ENCODE measurements at regions not wholly inside any gene's neighbourhood (a gene's known extent, or its start where the extent isn't known, plus 50 kb on each side); places are given as distances from the start of the nearest gene placed in this dataset.

- no peak overlapping the region for H3K4me3 ChIP-seq (ENCODE audit: low read depth, low read length)
- TF ChIP-seq CTCF (IDR thresholded peaks at IDR 0.05; ENCODE audit: low read depth, low read length, missing control alignments), result no peak
- no peak for DNase-seq (ENCODE audit: low read depth)
Measured at GRCh38 chr7:119562839-119563238, 710.1 kb upstream of the KCND2 start.

GRCh38 chr7:119571666-119572065 lies 701.3 kb upstream of the KCND2 start:
- H3K4me3 ChIP-seq (ENCODE audit: low read depth, low read length), result no peak overlapping the region
- DNase-seq (ENCODE audit: low read depth), result no peak
- no peak for TF ChIP-seq CTCF (IDR thresholded peaks at IDR 0.05; ENCODE audit: low read depth, low read length, missing control alignments)

- no peak overlapping the region for H3K4me3 ChIP-seq (ENCODE audit: low read depth, low read length)
- no peak for DNase-seq (ENCODE audit: low read depth)
- no peak for TF ChIP-seq CTCF (IDR thresholded peaks at IDR 0.05; ENCODE audit: low read depth, low read length, missing control alignments)
Measured at GRCh38 chr7:119572132-119572531, 700.8 kb upstream of the KCND2 start.

- no peak for DNase-seq (ENCODE audit: low read depth)
- no peak for TF ChIP-seq CTCF (IDR thresholded peaks at IDR 0.05; ENCODE audit: low read depth, low read length, missing control alignments)
- no peak overlapping the region for H3K4me3 ChIP-seq (ENCODE audit: low read depth, low read length)
Measured at GRCh38 chr7:119572541-119572940, 700.4 kb upstream of the KCND2 start.

- no peak for TF ChIP-seq CTCF (IDR thresholded peaks at IDR 0.05; ENCODE audit: low read depth, low read length, missing control alignments)
- H3K4me3 ChIP-seq (ENCODE audit: low read depth, low read length), result no peak overlapping the region
- DNase-seq (ENCODE audit: low read depth), result no peak
Measured at GRCh38 chr7:119578116-119578515, 694.9 kb upstream of the KCND2 start.

GRCh38 chr7:119594956-119595355 lies 678.0 kb upstream of the KCND2 start:
- DNase-seq (ENCODE audit: low read depth), result no peak
- no peak for TF ChIP-seq CTCF (IDR thresholded peaks at IDR 0.05; ENCODE audit: low read depth, low read length, missing control alignments)
- no peak overlapping the region for H3K4me3 ChIP-seq (ENCODE audit: low read depth, low read length)

GRCh38 chr7:119596651-119597050 lies 676.3 kb upstream of the KCND2 start:
- TF ChIP-seq CTCF (IDR thresholded peaks at IDR 0.05; ENCODE audit: low read depth, low read length, missing control alignments), result no peak
- no peak for DNase-seq (ENCODE audit: low read depth)
- H3K4me3 ChIP-seq (ENCODE audit: low read depth, low read length), result no peak overlapping the region

Data from GM12864 (cell line).